Lung (tissue), 11 donors: ENCODE measurements at regions not wholly inside any gene's neighbourhood (a gene's known extent, or its start where the extent isn't known, plus 50 kb on each side); places are given as distances from the start of the nearest gene placed in this dataset.

Experiments used
- ATAC-seq: fragments of 200-7000 bp; cut with Tn5 transposase; one replicate; pipeline ENCODE4 v1.9.1; 2020; ENCODE audit warnings: moderate number of reproducible peaks; ENCODE audit not compliant: insufficient read depth, low FRiP score
- DNase-seq, 3 donors: peaks; one replicate each; pipeline ENCODE4 v3.0.0-alpha.2; 2013 to 2017
- H3K27ac ChIP-seq, 2 donors: one replicate each; pipeline ENCODE4 v1.5.1; 2013; ENCODE audit warnings: mild to moderate bottlenecking in 2 of 2, moderate library complexity in 2 of 2, control low read depth in 1 of 2, inconsistent platforms in 1 of 2, low read depth in 1 of 2, low read length in 1 of 2
- H3K27me3 ChIP-seq, 3 donors: one replicate each; pipeline ENCODE4 v1.5.1; 2013; ENCODE audit warnings: low read length in 2 of 3; ENCODE audit not compliant: control insufficient read depth in 3 of 3, insufficient read depth in 3 of 3
- H3K36me3 ChIP-seq, 4 donors: one replicate each; pipeline ENCODE4 v1.5.1; 2013; ENCODE audit warnings: low read length in 4 of 4, mild to moderate bottlenecking in 1 of 4, moderate library complexity in 1 of 4; ENCODE audit not compliant: control insufficient read depth in 4 of 4, insufficient read depth in 4 of 4
- H3K4me1 ChIP-seq, 5 donors: one replicate each; pipeline ENCODE4 v1.5.1; 2013; ENCODE audit warnings: low read length in 5 of 5, mild to moderate bottlenecking in 2 of 5, moderate library complexity in 1 of 5; ENCODE audit not compliant: control insufficient read depth in 5 of 5, insufficient read depth in 5 of 5
- H3K4me3 ChIP-seq: one replicate; pipeline ENCODE4 v1.5.1; 2013; ENCODE audit warnings: mild to moderate bottlenecking, control low read depth, moderate library complexity
- H3K9ac ChIP-seq, 2 donors: one replicate each; pipeline ENCODE4 v1.5.1; 2013; ENCODE audit warnings: low read length in 2 of 2, control low read depth in 1 of 2; ENCODE audit not compliant: insufficient read depth in 1 of 2
- H3K9me3 ChIP-seq, 4 donors: one replicate each; pipeline ENCODE4 v1.5.1; 2013; ENCODE audit warnings: low read length in 3 of 4, mild to moderate bottlenecking in 1 of 4, moderate library complexity in 1 of 4; ENCODE audit not compliant: control insufficient read depth in 4 of 4, insufficient read depth in 3 of 4
- WGBS, 2 donors: extraction: QIAGEN DNeasy Blood & Tissue Kit; methylation state at CpG; one replicate each; pipeline ENCODE4 v1.1.7; 2013; 5-methylcytosine and 5-hydroxymethylcytosine counted together
- TF ChIP-seq, protein P1 (sequence below): IDR thresholded peaks from 2 replicates; pipeline ENCODE4 v1.5.1; 2012; ENCODE audit warnings: mild to moderate bottlenecking; ENCODE audit errors: control extremely low read depth, extremely low read depth
- donor health status: control.
- donor health status: control.
- donor health status: Bipolar disorder and iron deficiency.
- donor health status: healthy.
- donor health status: DM: yes; HTN: yes; CAD: no.

DNA sequence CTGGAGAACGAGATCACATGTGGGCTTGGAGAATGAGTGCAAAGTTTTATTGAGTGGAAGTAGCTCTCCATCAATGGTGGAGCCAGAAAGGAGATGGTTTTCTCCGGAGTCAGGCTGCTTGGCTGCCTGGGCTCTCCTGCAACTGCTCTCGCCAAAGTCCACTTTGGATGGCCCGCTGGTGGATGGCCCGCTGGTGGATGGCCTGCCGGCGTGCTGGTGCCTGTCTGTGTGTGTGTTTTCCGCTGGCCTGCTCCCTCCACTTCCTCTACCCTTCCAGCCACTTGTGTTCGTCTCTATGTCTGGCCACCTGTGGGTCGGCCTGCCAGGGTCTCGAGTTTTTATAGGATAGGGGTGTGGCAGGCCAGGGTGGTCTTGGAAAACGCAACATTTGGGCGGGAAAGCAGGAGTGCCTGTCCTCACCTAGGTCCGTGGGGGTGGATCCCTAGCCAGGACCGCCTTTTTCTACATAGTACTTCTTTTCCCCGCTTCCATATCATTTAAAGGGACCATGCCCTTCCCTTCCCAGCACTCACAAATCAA lies 1292.1 kb upstream of the PIK3C3 start:
- TF ChIP-seq, protein P1, sequence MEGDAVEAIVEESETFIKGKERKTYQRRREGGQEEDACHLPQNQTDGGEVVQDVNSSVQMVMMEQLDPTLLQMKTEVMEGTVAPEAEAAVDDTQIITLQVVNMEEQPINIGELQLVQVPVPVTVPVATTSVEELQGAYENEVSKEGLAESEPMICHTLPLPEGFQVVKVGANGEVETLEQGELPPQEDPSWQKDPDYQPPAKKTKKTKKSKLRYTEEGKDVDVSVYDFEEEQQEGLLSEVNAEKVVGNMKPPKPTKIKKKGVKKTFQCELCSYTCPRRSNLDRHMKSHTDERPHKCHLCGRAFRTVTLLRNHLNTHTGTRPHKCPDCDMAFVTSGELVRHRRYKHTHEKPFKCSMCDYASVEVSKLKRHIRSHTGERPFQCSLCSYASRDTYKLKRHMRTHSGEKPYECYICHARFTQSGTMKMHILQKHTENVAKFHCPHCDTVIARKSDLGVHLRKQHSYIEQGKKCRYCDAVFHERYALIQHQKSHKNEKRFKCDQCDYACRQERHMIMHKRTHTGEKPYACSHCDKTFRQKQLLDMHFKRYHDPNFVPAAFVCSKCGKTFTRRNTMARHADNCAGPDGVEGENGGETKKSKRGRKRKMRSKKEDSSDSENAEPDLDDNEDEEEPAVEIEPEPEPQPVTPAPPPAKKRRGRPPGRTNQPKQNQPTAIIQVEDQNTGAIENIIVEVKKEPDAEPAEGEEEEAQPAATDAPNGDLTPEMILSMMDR = no peak
- 91 to 94% methylated on average over 16 of the region's 16 CpGs for WGBS, 2 donors
- Histone ChIP-seq H3K9ac (no peak overlapping the region), H3K36me3 (no peaks in the 10 kb centered on the region), H3K9me3 (peaks cover 0 to 4% (median 0%) of the 10 kb centered on the region in 4 donors), H3K27me3 (no peaks in the 10 kb centered on the region), H3K4me3 (no peak overlapping the region), H3K4me1 (no peaks in the 10 kb centered on the region), H3K27ac (no peak overlapping the region)
- ATAC-seq (no peak), DNase-seq (no peak)

DNA sequence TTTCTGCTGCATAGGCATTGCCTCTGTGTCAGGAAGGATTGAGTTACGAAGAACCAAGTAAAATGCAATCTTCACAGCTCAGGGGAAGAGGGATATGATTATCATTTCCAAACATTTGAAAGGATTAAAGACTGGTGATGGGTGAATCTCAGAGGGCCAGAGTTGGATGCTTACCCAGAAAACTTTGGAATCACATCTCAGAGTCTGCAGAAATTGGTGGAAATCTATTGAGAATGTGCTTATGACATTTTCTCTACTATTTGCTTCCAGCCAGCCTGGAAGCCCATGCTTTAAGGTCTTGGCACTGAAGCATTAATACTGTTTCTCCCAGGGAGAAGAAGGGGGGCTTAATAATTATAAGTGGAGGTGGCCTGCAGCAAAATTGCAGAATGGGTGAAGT lies 1301.4 kb upstream of the PIK3C3 start:
- DNase-seq (no peak), ATAC-seq (no peak)
- Histone ChIP-seq H3K9ac (no peak overlapping the region), H3K4me3 (no peak overlapping the region), H3K36me3 (no peaks in the 10 kb centered on the region), H3K27ac (no peak overlapping the region), H3K4me1 (no peaks in the 10 kb centered on the region), H3K27me3 (no peaks in the 10 kb centered on the region), H3K9me3 (no peaks in the 10 kb centered on the region)
- 62 to 83% methylated on average over 1 of the region's 1 CpG for WGBS, 2 donors
- TF ChIP-seq, protein P1 = no peak

DNA sequence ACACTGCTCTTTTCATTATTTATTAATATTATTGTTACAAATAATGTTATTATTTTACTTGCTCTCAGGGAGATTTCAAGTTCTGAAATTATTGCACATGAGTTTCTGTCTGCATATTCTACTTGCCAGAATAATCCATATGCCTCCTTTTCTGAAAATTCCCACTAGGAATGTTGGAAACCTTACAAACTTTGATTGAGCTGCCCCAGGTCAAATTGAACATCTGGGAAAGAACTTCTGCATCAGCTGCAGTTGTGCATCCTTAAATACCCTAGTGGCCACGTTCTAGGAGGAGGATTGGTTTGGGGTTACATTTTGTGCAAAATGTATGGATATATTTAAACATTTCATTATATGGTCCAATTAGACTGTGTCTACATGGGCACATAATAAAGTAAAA lies 1302.7 kb upstream of the PIK3C3 start:
- Histone ChIP-seq H3K4me1 (no peaks in the 10 kb centered on the region), H3K36me3 (no peaks in the 10 kb centered on the region), H3K9me3 (no peaks in the 10 kb centered on the region), H3K27ac (no peak overlapping the region), H3K4me3 (no peak overlapping the region), H3K27me3 (no peaks in the 10 kb centered on the region), H3K9ac (no peak overlapping the region)
- ATAC-seq (no peak), DNase-seq (no peak)
- 45 to 65% methylated on average over 1 of the region's 1 CpG for WGBS, 2 donors
- TF ChIP-seq, protein P1 = no peak

DNA sequence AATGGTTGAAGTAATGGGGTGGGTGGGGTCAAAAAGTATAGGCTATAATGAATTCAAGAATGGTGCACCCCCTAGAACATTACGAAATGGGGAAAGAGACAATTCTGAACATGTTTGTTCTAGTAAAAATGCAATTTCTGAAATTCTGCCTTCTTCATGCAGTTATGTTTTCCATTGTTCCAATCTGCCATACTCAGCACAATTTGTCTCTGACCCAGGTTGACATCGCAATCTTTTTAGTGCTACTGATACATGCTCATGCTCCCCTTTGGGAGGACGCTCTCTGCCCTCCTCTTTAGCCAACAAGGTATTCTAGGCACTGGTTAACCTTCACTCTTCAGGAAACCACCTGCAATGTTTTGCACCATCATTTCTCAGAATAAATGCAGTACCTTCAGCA lies 1303.9 kb upstream of the PIK3C3 start:
- Histone ChIP-seq H3K9ac (no peak overlapping the region), H3K36me3 (no peaks in the 10 kb centered on the region), H3K4me1 (no peaks in the 10 kb centered on the region), H3K4me3 (no peak overlapping the region), H3K27ac (no peak overlapping the region), H3K9me3 (no peaks in the 10 kb centered on the region), H3K27me3 (no peaks in the 10 kb centered on the region)
- TF ChIP-seq, protein P1 = no peak
- 87 to 89% methylated on average over 3 of the region's 3 CpGs for WGBS, 2 donors
- ATAC-seq = no peak
- DNase-seq = no peak
